Thoracic aorta (tissue), 2 donors: ENCODE measurements at regions not wholly inside any gene's neighbourhood (a gene's known extent, or its start where the extent isn't known, plus 50 kb on each side); places are given as distances from the start of the nearest gene placed in this dataset.

Experiments
- ATAC-seq: fragments of 150-250 bp; one replicate; pipeline ENCODE4 v1.8.0; 2017; ENCODE audit warnings: low read depth; ENCODE audit not compliant: insufficient number of reproducible peaks, low FRiP score
- DNase-seq: peaks from one replicate; pipeline ENCODE4 v3.0.0-alpha.2; 2020; ENCODE audit warnings: low spot score
- H3K27ac ChIP-seq, 2 donors: fragments of 200-600 bp; sonication (generic); 1 replicate in 1 of 2; 2 replicates in 1 of 2; pipeline ENCODE4 v1.5.1; 2016; ENCODE audit warnings: mild to moderate bottlenecking in 2 of 2, moderate library complexity in 2 of 2
- H3K27me3 ChIP-seq: fragments of 200-600 bp; sonication (generic); replicated peaks from 2 replicates; pipeline ENCODE4 v1.6.0; 2016; ENCODE audit warnings: mild to moderate bottlenecking; ENCODE audit not compliant: insufficient read depth
- H3K36me3 ChIP-seq: fragments of 200-600 bp; sonication (generic); one replicate; pipeline ENCODE4 v1.5.1; 2016
- H3K4me1 ChIP-seq, 2 donors: fragments of 200-600 bp; sonication (generic); 1 replicate in 1 of 2; 2 replicates in 1 of 2; pipeline versions ENCODE4 v1.5.1 to v1.6.0; 2016; ENCODE audit warnings: low read depth in 2 of 2, mild to moderate bottlenecking in 1 of 2; ENCODE audit not compliant: control insufficient read depth in 1 of 2
- H3K4me3 ChIP-seq: fragments of 200-600 bp; sonication (generic); 2 replicates; pipeline ENCODE4 v1.5.1; 2016; ENCODE audit warnings: mild to moderate bottlenecking
- H3K9me3 ChIP-seq: fragments of 200-600 bp; sonication (generic); 2 replicates; pipeline ENCODE4 v1.5.1; 2016
- TF ChIP-seq, protein P1 (sequence below): fragments of 200-600 bp; sonication (generic); IDR thresholded peaks from one replicate; pipeline ENCODE4 v1.5.1; 2019; ENCODE audit warnings: antibody characterized with exemption

DNA sequence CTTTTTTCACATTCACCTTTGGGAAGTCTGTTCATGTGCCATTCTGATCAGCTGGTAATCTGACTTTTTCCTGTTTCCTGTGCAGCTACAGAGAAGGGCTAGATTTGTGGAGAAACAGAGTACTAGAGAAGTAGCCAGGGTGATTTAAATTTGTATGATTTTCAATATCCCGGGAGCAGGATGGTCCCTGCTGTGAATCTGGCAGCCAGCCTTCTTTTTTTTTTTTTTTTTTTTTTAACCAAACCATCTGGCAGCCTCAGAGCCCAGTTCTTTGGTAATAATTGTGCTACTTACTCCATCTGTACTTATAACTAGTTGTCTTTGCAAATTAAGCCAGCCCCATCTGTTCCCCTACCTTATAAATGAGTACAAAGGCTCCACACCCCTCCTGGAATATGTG, 248.6 kb upstream of the DEPDC1 start:
- H3K4me3 ChIP-seq = no peak overlapping the region
- H3K27ac ChIP-seq = no peak overlapping the region

DNA sequence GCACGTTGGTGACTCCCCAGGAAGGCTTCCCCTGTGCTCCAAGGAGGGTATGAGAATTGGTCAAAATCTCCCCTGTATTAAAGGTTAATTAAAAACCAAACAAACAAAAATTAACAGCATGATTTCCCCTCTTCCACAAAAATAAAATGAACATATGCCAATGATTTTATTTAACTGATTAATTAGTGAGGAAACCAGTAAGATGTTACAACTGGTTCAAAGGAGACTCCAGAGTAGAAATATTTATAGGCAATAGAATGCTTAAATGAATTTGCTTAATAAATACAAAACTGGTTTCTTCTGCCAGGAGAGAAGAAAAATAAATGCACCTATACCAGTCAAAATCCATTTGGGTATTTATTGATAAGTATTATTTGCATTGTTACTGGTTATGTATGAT, 249.5 kb upstream of the DEPDC1 start:
- H3K9me3 ChIP-seq = no peaks in the 10 kb centered on the region
- H3K27me3 ChIP-seq = no peaks in the 10 kb centered on the region
- no peak overlapping the region for H3K27ac ChIP-seq
- TF ChIP-seq, protein P1, sequence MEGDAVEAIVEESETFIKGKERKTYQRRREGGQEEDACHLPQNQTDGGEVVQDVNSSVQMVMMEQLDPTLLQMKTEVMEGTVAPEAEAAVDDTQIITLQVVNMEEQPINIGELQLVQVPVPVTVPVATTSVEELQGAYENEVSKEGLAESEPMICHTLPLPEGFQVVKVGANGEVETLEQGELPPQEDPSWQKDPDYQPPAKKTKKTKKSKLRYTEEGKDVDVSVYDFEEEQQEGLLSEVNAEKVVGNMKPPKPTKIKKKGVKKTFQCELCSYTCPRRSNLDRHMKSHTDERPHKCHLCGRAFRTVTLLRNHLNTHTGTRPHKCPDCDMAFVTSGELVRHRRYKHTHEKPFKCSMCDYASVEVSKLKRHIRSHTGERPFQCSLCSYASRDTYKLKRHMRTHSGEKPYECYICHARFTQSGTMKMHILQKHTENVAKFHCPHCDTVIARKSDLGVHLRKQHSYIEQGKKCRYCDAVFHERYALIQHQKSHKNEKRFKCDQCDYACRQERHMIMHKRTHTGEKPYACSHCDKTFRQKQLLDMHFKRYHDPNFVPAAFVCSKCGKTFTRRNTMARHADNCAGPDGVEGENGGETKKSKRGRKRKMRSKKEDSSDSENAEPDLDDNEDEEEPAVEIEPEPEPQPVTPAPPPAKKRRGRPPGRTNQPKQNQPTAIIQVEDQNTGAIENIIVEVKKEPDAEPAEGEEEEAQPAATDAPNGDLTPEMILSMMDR = no peak
- DNase-seq (no peak), ATAC-seq (no peak)
- H3K4me3 ChIP-seq = no peak overlapping the region
- no peaks in the 10 kb centered on the region for H3K36me3 ChIP-seq
- peaks cover 0 to 2% of the 10 kb centered on the region in 2 donors for H3K4me1 ChIP-seq

More for the DNA sequence above, 248.6 kb upstream of the DEPDC1 start:
- Histone ChIP-seq H3K4me1 (peaks cover 0 to 2% of the 10 kb centered on the region in 2 donors), H3K27me3 (no peaks in the 10 kb centered on the region), H3K9me3 (no peaks in the 10 kb centered on the region), H3K36me3 (no peaks in the 10 kb centered on the region)
- DNase-seq = no peak
- no peak for ATAC-seq
- TF ChIP-seq, protein P1 = no peak

DNA sequence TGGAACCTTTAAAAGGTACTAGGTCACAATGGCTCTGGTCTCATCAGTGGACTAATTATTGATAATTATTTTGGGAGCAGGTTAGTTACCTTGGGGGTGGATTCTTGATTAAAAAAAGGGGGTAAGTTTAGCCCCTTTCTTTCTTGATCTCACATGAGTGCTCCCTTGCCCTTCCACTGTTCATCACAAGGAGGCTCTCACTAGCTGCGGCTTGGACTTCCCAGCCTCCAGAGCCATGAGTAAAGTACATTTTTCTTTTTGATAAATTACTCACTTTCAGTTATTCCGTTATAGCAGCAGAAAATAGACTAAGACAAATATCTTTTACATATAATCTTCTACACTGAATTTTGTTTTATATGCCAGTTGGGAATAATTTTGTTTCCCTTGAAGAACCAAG, 254.8 kb upstream of the DEPDC1 start:
- Histone ChIP-seq H3K27me3 (no peaks in the 10 kb centered on the region), H3K4me1 (no peaks in the 10 kb centered on the region), H3K27ac (no peak overlapping the region), H3K36me3 (no peaks in the 10 kb centered on the region), H3K9me3 (no peaks in the 10 kb centered on the region), H3K4me3 (no peak overlapping the region)
- TF ChIP-seq, protein P1 = no peak
- ATAC-seq = no peak
- DNase-seq = no peak

DNA sequence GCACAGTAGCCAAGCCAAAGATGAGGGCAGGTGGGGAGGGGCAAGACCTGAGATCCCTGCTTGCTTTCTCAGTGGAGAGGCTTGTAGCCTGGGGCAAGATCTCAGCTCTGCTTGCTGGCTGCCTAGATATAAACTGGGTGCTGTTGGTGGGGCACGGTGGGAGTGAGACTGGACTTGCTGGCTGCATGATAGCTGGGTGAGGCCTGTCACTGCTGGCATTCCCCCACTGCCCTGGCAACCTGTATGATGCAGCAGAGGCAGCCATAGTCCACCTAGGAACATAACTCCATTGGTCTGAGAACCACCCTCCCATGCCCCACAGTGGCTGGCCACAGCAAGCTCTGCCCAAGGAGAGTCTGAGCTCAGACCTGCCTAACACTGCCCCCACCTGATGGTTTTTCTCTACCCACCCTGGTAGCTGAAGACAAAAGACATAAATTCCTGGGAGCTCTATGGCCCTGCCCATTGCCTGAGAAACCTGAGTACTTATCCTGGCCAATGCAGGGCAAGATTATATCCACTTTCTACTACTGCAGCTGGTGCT, 261.9 kb upstream of the DEPDC1 start:
- DNase-seq = no peak
- no peaks in the 10 kb centered on the region for H3K9me3 ChIP-seq
- no peak overlapping the region for H3K4me3 ChIP-seq
- H3K36me3 ChIP-seq = no peaks in the 10 kb centered on the region
- ATAC-seq = no peak
- H3K27ac ChIP-seq = no peak overlapping the region
- H3K4me1 ChIP-seq = no peaks in the 10 kb centered on the region
- TF ChIP-seq, protein P1 = no peak
- no peaks in the 10 kb centered on the region for H3K27me3 ChIP-seq

DNA sequence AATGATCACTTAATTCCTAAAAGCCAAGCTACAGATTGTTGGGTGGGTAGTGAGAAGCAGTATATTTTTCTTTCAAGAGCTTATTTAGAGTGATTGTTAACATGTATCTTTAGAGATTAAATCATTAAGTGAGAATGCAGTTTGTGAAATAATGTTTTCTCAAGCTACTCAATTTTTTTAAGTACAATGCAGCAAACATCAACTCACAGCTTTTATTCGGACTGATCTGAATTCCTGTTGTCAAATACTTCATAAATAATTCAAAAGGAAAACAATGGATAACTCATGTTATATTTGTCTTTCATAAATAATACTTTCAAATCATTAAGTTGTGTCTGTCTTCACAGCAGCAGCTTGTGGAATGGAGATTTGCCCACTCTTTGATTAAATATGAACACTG, 271.1 kb upstream of the DEPDC1 start:
- Histone ChIP-seq H3K9me3 (peaks cover 6% of the 10 kb centered on the region), H3K4me1 (no peaks in the 10 kb centered on the region), H3K27me3 (no peaks in the 10 kb centered on the region), H3K27ac (no peak overlapping the region), H3K36me3 (no peaks in the 10 kb centered on the region), H3K4me3 (no peak overlapping the region)
- TF ChIP-seq, protein P1 = no peak
- ATAC-seq (no peak), DNase-seq (no peak)
